Fibroblast of lung (primary cell): ENCODE measurements at regions not wholly inside any gene's neighbourhood (a gene's known extent, or its start where the extent isn't known, plus 50 kb on each side); places are given as distances from the start of the nearest gene placed in this dataset.

ENCODE experiments used
- DNase-seq, 2 donors: peaks; one replicate each; pipeline versions ENCODE4 v3.0.0 to v3.0.0-alpha.2; 2010; ENCODE audit warnings: low read depth in 2 of 2
- H2AFZ ChIP-seq: 2 replicates; pipeline ENCODE4 v1.5.1; 2012; ENCODE audit warnings: low read length, control low read depth, inconsistent platforms
- H3K27ac ChIP-seq: 2 replicates; pipeline ENCODE4 v1.5.1; 2011; ENCODE audit warnings: low read length, control low read depth; ENCODE audit not compliant: insufficient read depth
- H3K27me3 ChIP-seq: 2 replicates; pipeline ENCODE4 v1.5.1; 2011; ENCODE audit warnings: mild to moderate bottlenecking, low read length; ENCODE audit not compliant: control insufficient read depth, insufficient read depth
- H3K36me3 ChIP-seq: 2 replicates; pipeline ENCODE4 v1.5.1; 2011; ENCODE audit warnings: low read length; ENCODE audit not compliant: control insufficient read depth, insufficient read depth
- H3K4me1 ChIP-seq: 2 replicates; pipeline ENCODE4 v1.5.1; 2011; ENCODE audit warnings: low read length; ENCODE audit not compliant: control insufficient read depth, insufficient read depth; ENCODE audit errors: extremely low read depth
- H3K4me2 ChIP-seq: 2 replicates; pipeline ENCODE4 v1.5.1; 2011; ENCODE audit warnings: low read length, control low read depth; ENCODE audit not compliant: insufficient read depth; ENCODE audit errors: extremely low read depth
- H3K4me3 ChIP-seq, 4 experiments: fragments of 200-600 bp in 1 of 4; sonication (generic) in 1 of 4; replicated peaks in 1 of 4; 2 replicates each; pipeline ENCODE4 v1.5.1; 2011 to 2016; ENCODE audit warnings: low read length in 4 of 4, low read depth in 3 of 4, mild to moderate bottlenecking in 3 of 4, control low read depth in 2 of 4, inconsistent platforms in 1 of 4, mixed read lengths in 1 of 4; ENCODE audit not compliant: insufficient read depth in 1 of 4; ENCODE audit errors: control extremely low read depth in 1 of 4
- H3K79me2 ChIP-seq: 2 replicates; pipeline ENCODE4 v1.5.1; 2012; ENCODE audit warnings: mild to moderate bottlenecking, low read length, inconsistent platforms; ENCODE audit not compliant: control insufficient read depth, insufficient read depth
- H3K9ac ChIP-seq: 2 replicates; pipeline ENCODE4 v1.5.1; 2011; ENCODE audit warnings: mild to moderate bottlenecking, low read length, control low read depth; ENCODE audit not compliant: insufficient read depth
- H3K9me3 ChIP-seq: 2 replicates; pipeline ENCODE4 v1.5.1; 2012; ENCODE audit warnings: low read depth, low read length; ENCODE audit not compliant: control insufficient read depth, insufficient read depth
- H4K20me1 ChIP-seq: 2 replicates; pipeline ENCODE4 v1.5.1; 2011; ENCODE audit warnings: low read length; ENCODE audit not compliant: control insufficient read depth, insufficient read depth; ENCODE audit errors: extremely low read depth
- CTCF ChIP-seq, 2 donors: IDR thresholded peaks in 1 of 2; conservative IDR thresholded peaks in 1 of 2; 1 replicate in 1 of 2; 2 replicates in 1 of 2; pipeline ENCODE4 v1.5.1; 2011 to 2012; ENCODE audit warnings: low read length in 2 of 2, control low read depth in 1 of 2, inconsistent platforms in 1 of 2, low read depth in 1 of 2, mild to moderate bottlenecking in 1 of 2
- EZH2 ChIP-seq: IDR thresholded peaks from 2 replicates; pipeline ENCODE4 v1.5.1; 2012; ENCODE audit warnings: low read length, control low read depth, mild to moderate bottlenecking; ENCODE audit errors: missing control alignments

- Histone ChIP-seq H3K27me3 (no peaks in the 10 kb centered on the region), H3K4me3 (no peak overlapping the region), H4K20me1 (no peaks in the 10 kb centered on the region), H3K9me3 (no peaks in the 10 kb centered on the region), H3K27ac (no peak overlapping the region), H2AFZ (no peak overlapping the region), H3K79me2 (no peaks in the 10 kb centered on the region), H3K4me1 (no peaks in the 10 kb centered on the region), H3K36me3 (no peaks in the 10 kb centered on the region), H3K4me2 (no peak overlapping the region), H3K9ac (no peak overlapping the region)
- DNase-seq: no peak
- TF ChIP-seq EZH2: no peak
- TF ChIP-seq CTCF (conservative IDR thresholded peaks at IDR 0.05 in 1 of 2, IDR thresholded peaks at IDR 0.05 in 1 of 2; ENCODE audit: low read depth in 1 of 2, low read length in 2 of 2): no peak
Measured at GRCh38 chr16:54389836-54390494, 103.4 kb upstream of the IRX3 start.

DNA sequence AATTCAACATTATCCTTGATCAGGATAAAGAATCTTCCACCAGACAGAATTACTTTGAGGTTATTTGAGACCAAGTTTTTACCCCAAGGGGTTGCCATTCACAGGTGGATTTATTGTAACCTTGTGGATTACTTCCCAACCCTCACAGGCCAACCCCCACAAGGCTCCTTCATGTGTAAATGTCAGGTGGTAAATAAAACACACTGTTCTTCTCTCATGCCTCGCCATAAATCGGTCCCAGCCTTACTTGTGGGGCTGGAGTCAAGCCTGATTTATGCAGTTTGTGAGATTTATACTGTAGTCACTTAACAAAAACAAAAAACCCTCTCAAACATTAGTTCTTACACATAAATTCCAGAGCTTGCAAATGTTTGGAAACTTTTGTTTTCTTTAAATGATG is 98.6 kb upstream of the IRX3 start:
- no peak overlapping the region for H3K4me2 ChIP-seq
- no peaks in the 10 kb centered on the region for H3K9me3 ChIP-seq
- no peak overlapping the region for H2AFZ ChIP-seq
- no peak for DNase-seq
- no peak overlapping the region for H3K4me3 ChIP-seq
- H3K4me1 ChIP-seq: no peaks in the 10 kb centered on the region
- H3K27ac ChIP-seq: no peak overlapping the region
- TF ChIP-seq EZH2: no peak
- TF ChIP-seq CTCF (conservative IDR thresholded peaks at IDR 0.05 in 1 of 2, IDR thresholded peaks at IDR 0.05 in 1 of 2; ENCODE audit: low read depth in 1 of 2, low read length in 2 of 2): no peak
- no peak overlapping the region for H3K9ac ChIP-seq
- no peaks in the 10 kb centered on the region for H3K79me2 ChIP-seq
- no peaks in the 10 kb centered on the region for H4K20me1 ChIP-seq
- H3K36me3 ChIP-seq: no peaks in the 10 kb centered on the region
- H3K27me3 ChIP-seq: no peaks in the 10 kb centered on the region

DNA sequence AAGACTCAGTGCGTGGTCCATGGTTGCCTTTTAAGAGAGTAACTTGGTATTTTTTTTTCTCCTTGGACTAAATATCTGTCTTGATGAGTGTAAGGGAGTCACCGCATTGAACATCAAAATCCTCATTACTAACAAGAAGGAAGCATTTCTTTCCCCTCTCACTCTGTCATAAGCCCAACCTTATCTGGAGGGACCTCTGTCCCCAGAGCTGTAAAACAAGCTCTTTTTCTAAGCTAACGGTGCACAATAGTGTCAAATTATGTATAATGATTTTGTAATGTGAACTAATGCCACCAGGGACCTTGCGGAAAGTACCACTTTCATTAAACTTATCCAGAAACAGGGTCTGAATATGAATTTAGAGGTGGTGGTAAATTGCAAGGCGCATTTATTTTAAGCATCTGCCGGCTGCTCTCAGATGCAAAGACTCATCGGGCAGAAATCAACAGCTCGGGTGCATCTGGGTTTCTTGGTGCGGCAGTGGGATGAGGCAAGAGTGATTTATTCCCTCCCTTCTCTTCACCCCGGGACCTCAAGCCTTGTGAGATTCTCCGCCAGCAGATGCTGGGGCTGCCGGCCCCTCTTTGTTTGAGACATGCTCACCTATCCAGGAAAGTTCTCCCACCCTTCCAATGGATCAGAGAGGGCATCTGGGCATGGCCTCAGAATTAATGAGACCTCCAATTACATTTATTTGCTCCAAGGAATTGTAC is 95.2 kb upstream of the IRX3 start:
- DNase-seq: no peak
- no peak overlapping the region for H3K27ac ChIP-seq
- no peak overlapping the region for H2AFZ ChIP-seq
- no peaks in the 10 kb centered on the region for H3K79me2 ChIP-seq
- H3K9ac ChIP-seq: no peak overlapping the region
- no peaks in the 10 kb centered on the region for H3K4me1 ChIP-seq
- H3K27me3 ChIP-seq: no peaks in the 10 kb centered on the region
- H3K9me3 ChIP-seq: no peaks in the 10 kb centered on the region
- no peaks in the 10 kb centered on the region for H3K36me3 ChIP-seq
- H3K4me2 ChIP-seq: no peak overlapping the region
- TF ChIP-seq EZH2 (no peak), CTCF (conservative IDR thresholded peaks at IDR 0.05 in 1 of 2, IDR thresholded peaks at IDR 0.05 in 1 of 2; ENCODE audit: low read depth in 1 of 2, low read length in 2 of 2) (no peak)
- no peak overlapping the region for H3K4me3 ChIP-seq
- no peaks in the 10 kb centered on the region for H4K20me1 ChIP-seq
